Thymus (tissue), 11 donors: ENCODE measurements at regions not wholly inside any gene's neighbourhood (a gene's known extent, or its start where the extent isn't known, plus 50 kb on each side); places are given as distances from the start of the nearest gene placed in this dataset.

Experiments used
- DNase-seq, 9 donors: peaks; one replicate each; pipeline ENCODE4 v3.0.0-alpha.2; 2013; ENCODE audit warnings: low spot score in 9 of 9, low read depth in 6 of 9, missing footprints in 1 of 9
- H3K27ac ChIP-seq, 2 donors: one replicate each; pipeline ENCODE4 v1.5.1; 2013; ENCODE audit warnings: control low read depth in 1 of 2, low read depth in 1 of 2, low read length in 1 of 2, mild to moderate bottlenecking in 1 of 2, moderate library complexity in 1 of 2
- H3K27me3 ChIP-seq, 2 donors: one replicate each; pipeline ENCODE4 v1.5.1; 2013; ENCODE audit warnings: low read length in 1 of 2; ENCODE audit not compliant: control insufficient read depth in 2 of 2, insufficient read depth in 1 of 2
- H3K36me3 ChIP-seq, 2 donors: one replicate each; pipeline ENCODE4 v1.5.1; 2013; ENCODE audit warnings: low read length in 1 of 2, mild to moderate bottlenecking in 1 of 2, moderate library complexity in 1 of 2; ENCODE audit not compliant: control insufficient read depth in 2 of 2, insufficient read depth in 2 of 2
- H3K4me1 ChIP-seq, 2 donors: one replicate each; pipeline ENCODE4 v1.5.1; 2013; ENCODE audit warnings: low read length in 2 of 2; ENCODE audit not compliant: control insufficient read depth in 2 of 2, insufficient read depth in 2 of 2
- H3K4me3 ChIP-seq, 2 donors: one replicate each; pipeline ENCODE4 v1.5.1; 2013; ENCODE audit warnings: low read length in 2 of 2, control low read depth in 1 of 2, mild to moderate bottlenecking in 1 of 2
- H3K9me3 ChIP-seq, 2 donors: one replicate each; pipeline ENCODE4 v1.5.1; 2013; ENCODE audit warnings: low read length in 1 of 2, mild to moderate bottlenecking in 1 of 2; ENCODE audit not compliant: control insufficient read depth in 2 of 2, insufficient read depth in 1 of 2
- WGBS: extraction: QIAGEN DNeasy Blood & Tissue Kit; methylation state at CpG from one replicate; pipeline ENCODE4 v1.1.7; 2013; 5-methylcytosine and 5-hydroxymethylcytosine counted together
- donor health status: healthy.

DNA sequence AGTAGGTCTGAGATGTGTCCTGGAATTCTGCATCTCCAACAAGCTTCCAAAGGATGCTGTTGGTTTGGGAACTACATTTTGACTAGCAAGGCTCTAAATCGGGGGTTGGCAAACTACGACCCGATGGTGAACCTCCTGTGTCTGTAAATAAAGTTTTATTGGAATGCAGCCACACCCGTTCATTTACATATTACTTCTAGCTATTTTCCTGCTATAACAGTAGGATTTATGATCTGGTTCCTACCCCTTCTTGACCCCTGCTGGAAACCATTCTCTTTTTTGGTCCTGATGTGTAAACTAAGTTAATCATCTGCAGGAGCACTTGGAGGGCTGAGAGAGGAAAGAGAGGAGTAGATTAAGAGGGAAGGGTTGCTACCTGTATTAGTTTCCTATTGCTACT is 454.5 kb downstream of the RASEF start:
- no peaks in the 10 kb centered on the region for H3K9me3 ChIP-seq
- no peaks in the 10 kb centered on the region for H3K27me3 ChIP-seq
- no peaks in the 10 kb centered on the region for H3K36me3 ChIP-seq
- 97% methylated on average over 4 of the region's 4 CpGs for WGBS
- H3K4me1 ChIP-seq: no peaks in the 10 kb centered on the region
- no peak for DNase-seq
- no peak overlapping the region for H3K27ac ChIP-seq
- no peak overlapping the region for H3K4me3 ChIP-seq

DNA sequence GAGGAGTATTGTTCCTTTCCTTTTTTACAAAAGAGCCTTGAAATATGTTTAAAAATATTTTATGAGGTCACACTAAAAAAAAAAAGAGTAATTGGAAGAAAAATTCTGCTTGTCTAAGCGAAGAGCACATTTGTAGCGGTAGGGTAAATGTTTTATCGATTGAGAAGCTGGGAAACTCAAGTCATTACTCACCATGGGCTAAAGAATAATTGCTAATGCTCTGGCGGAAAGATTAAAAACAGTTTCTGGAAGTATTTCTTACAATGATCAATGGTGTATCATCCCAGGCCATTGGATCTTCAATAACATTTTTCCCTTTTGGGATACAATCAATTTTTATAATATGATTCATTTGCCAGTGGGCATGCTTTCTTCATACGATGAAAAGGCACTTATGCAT is 450.0 kb downstream of the RASEF start:
- no peak overlapping the region for H3K27ac ChIP-seq
- H3K4me1 ChIP-seq: no peaks in the 10 kb centered on the region
- H3K36me3 ChIP-seq: no peaks in the 10 kb centered on the region
- WGBS: 95% methylated on average over 5 of the region's 5 CpGs
- no peak for DNase-seq
- H3K4me3 ChIP-seq: no peak overlapping the region
- no peaks in the 10 kb centered on the region for H3K27me3 ChIP-seq
- no peaks in the 10 kb centered on the region for H3K9me3 ChIP-seq

DNA sequence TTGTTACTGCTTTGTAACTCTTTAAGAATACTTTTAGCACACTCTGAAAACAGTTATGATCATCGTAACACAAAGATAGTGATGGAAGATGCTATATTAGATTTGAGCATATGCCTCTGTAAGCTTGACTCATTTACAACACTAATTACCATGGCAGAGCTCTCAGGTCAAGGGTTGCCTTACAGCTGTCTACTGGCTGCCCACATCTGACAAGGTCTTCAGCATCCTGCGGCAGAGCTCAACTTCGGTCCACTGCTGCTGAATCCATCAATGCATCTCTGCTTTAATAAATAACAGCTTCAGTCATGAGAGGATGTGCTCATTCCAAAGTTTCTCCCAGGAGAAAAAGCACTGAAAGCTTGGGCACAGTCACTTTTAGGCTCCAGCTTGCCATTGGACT is 449.4 kb downstream of the RASEF start:
- H3K9me3 ChIP-seq: no peaks in the 10 kb centered on the region
- H3K27ac ChIP-seq: no peak overlapping the region
- H3K36me3 ChIP-seq: no peaks in the 10 kb centered on the region
- 97% methylated on average over 3 of the region's 3 CpGs for WGBS
- no peaks in the 10 kb centered on the region for H3K4me1 ChIP-seq
- H3K27me3 ChIP-seq: no peaks in the 10 kb centered on the region
- no peak for DNase-seq
- H3K4me3 ChIP-seq: no peak overlapping the region

DNA sequence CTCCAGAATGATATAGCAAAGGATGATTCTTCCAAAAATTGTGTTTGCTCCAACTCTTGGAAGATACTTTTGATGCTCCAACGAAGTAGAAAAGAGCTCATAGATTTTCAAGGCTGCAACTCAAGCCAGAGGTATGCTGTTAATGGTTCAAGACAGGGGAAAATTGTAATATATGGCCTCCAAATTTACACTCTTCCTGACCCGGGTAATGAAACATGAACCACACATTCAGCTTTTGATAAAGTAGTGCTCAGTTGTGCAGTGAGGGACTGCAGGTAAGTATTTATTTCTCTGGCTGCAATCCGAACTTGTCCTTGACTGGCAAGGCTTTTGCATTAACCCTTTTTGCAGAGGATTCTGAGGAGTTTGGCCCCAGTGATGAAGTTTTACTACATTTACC is 446.4 kb downstream of the RASEF start:
- Histone ChIP-seq H3K27ac (no peak overlapping the region), H3K36me3 (no peaks in the 10 kb centered on the region), H3K4me3 (no peak overlapping the region), H3K4me1 (no peaks in the 10 kb centered on the region), H3K9me3 (no peaks in the 10 kb centered on the region), H3K27me3 (no peaks in the 10 kb centered on the region)
- DNase-seq: no peak
- 89% methylated on average over 3 of the region's 3 CpGs for WGBS

DNA sequence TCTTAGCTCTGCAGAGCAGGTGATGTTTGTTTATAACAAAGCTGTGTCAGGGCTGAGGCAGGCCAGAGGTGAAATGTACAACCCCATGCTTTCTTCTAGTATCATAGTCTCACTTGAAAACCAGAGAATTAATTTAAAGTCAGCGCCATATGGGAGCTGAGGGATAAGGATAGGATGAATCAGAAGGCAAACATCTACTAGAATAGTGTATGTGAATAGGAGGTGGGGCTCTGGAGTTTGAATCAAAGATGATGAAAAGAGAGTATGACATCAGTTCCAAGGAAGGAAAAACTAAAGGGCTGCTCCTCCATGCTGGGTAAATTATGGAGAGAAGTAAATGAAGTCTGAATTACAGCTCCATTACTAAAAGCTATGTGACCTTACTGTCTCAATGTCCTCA is 441.5 kb downstream of the RASEF start:
- Histone ChIP-seq H3K4me3 (no peak overlapping the region), H3K4me1 (no peaks in the 10 kb centered on the region), H3K27me3 (no peaks in the 10 kb centered on the region), H3K9me3 (no peaks in the 10 kb centered on the region), H3K27ac (no peak overlapping the region), H3K36me3 (no peaks in the 10 kb centered on the region)
- no peak for DNase-seq
- 96% methylated on average over 1 of the region's 1 CpG for WGBS

DNA sequence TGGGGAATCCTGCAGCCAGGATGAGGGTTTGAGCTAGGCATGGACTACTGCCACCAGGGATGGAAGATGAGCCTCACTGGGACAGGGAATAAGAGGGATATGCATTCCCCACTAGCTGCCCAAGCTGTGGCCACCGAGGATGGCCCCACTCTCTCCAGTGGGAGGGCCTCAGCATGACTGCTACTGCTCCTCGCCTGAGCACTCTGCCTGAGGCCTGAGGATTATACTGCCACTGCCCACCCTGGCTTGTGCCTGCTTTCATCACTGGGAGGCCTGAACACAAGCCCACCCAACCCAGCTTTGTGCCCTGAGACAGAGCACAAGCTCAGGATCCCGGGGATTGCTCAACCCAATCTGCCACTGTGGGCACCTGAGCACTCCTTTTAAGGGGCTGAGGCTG is 425.6 kb downstream of the RASEF start:
- no peak overlapping the region for H3K27ac ChIP-seq
- no peaks in the 10 kb centered on the region for H3K27me3 ChIP-seq
- no peak overlapping the region for H3K4me3 ChIP-seq
- no peaks in the 10 kb centered on the region for H3K4me1 ChIP-seq
- no peaks in the 10 kb centered on the region for H3K36me3 ChIP-seq
- 95% methylated on average over 3 of the region's 3 CpGs for WGBS
- H3K9me3 ChIP-seq: peaks cover 0 to 9% of the 10 kb centered on the region in 2 donors
- DNase-seq: no peak

DNA sequence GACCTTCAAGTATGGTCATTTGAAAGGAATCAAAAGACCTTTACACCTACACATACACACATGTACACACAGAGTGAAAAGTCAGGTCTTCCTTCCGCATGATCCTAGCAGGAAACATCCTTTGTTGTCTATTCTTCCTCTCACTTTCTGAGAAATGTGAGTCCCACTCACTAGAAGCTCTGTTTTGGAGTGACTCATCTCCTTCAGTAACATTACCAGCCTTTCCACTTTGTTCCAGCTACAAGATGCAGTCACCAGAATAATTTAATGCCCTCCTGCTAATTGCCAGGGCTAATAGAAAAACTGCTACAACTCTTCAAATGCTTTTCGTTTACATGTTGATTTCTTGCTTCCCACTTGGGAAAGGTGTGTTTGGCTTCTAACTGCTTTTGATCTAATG is 417.3 kb downstream of the RASEF start:
- DNase-seq: peak in 1 of 9 donors; percentile 17
- peaks cover 0 to 5% of the 10 kb centered on the region in 2 donors for H3K4me1 ChIP-seq
- 85% methylated on average over 2 of the region's 2 CpGs for whole genome bisulfite sequencing
- H3K36me3 ChIP-seq: no peaks in the 10 kb centered on the region
- no peaks in the 10 kb centered on the region for H3K27me3 ChIP-seq
- no peak overlapping the region for H3K4me3 ChIP-seq
- no peak overlapping the region for H3K27ac ChIP-seq
- H3K9me3 ChIP-seq: no peaks in the 10 kb centered on the region

DNA sequence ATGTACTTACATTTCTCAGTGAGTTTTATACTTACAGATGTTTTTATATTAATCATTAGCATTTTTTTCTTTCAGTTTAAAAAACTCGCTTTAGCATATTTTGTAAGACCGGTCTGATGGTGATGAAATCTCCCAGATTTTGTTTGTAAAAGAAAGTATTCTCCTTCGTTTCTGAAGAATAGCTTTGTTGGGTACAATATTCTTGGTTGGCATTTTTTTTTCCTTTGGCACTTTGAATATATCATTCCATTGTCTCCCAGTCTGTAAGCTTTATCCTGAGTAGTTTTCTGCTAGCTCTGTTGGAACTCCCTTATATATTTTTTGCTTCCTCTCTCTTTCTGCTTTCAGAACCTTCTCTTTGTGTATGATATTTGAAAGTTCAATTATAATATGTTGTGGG is 412.6 kb downstream of the RASEF start:
- no peaks in the 10 kb centered on the region for H3K27me3 ChIP-seq
- peaks cover 0 to 5% of the 10 kb centered on the region in 2 donors for H3K4me1 ChIP-seq
- no peak overlapping the region for H3K27ac ChIP-seq
- DNase-seq: no peak
- no peak overlapping the region for H3K4me3 ChIP-seq
- no peaks in the 10 kb centered on the region for H3K36me3 ChIP-seq
- 97% methylated on average over 3 of the region's 3 CpGs for WGBS
- no peaks in the 10 kb centered on the region for H3K9me3 ChIP-seq

DNA sequence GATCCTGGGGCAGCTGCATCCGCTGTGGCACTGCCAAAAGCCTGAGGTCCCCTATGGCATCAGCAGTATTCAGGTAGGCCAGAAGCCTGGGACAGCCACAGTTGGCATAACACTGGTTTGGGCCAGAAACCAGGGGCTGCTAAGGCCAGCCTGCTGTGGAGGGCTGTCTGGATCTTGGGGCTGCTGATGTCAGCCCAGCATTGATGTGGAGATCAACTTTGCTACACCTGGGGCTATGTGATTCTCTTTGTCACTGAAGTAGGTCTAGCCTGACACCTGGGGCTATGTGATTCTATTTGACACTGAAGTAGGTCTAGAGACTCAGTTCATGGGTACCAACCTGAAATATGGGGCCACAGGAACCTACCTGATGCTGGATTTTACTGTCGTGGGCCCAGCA is 411.5 kb downstream of the RASEF start:
- DNase-seq: no peak
- Histone ChIP-seq H3K27me3 (no peaks in the 10 kb centered on the region), H3K9me3 (no peaks in the 10 kb centered on the region), H3K4me1 (peaks cover 0 to 1% of the 10 kb centered on the region in 2 donors), H3K4me3 (no peak overlapping the region), H3K36me3 (no peaks in the 10 kb centered on the region), H3K27ac (no peak overlapping the region)
- WGBS: 93% methylated on average over 2 of the region's 2 CpGs

DNA sequence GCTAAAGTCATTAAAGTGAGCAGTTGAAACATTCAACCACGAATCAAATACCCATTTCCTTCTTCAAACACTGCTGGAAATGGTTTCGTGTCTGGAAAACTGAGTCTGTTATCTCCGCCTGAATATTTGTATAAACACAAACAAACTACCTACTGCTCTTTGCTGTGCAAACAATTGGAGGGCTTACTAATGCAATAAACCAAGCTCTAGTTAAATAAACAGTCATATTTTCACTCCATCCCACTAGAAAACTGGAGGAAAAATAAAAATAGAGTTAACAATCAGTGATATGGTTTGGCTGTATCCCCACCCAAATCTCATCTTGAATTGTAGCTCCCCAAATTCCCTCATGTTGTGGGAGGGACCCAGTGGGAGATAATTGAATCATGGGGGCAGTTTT is 397.6 kb downstream of the RASEF start:
- Histone ChIP-seq H3K27me3 (no peaks in the 10 kb centered on the region), H3K9me3 (no peaks in the 10 kb centered on the region), H3K36me3 (no peaks in the 10 kb centered on the region), H3K4me3 (no peak overlapping the region), H3K4me1 (no peaks in the 10 kb centered on the region), H3K27ac (no peak overlapping the region)
- DNase-seq: no peak
- WGBS: 90% methylated on average over 3 of the region's 3 CpGs
